GM12878 (cell line): ENCODE measurements at regions not wholly inside any gene's neighbourhood (a gene's known extent, or its start where the extent isn't known, plus 50 kb on each side); places are given as distances from the start of the nearest gene placed in this dataset.

Experiments used
- ATAC-seq: fragments of 200-7000 bp; cut with Tn5 transposase; 3 replicates; pipeline ENCODE4 v1.9.1; 2020; ENCODE audit warnings: mild to moderate bottlenecking, moderate library complexity
- BruUV-seq: library from RNA; stranded (reverse); fragments of 400-500 nt; replicated peaks from 2 replicates; lab custom pipeline; 2021; lab: Mats Ljungman, UMichigan
- CTCF ChIA-PET: fragments of 300-600 bp; sonication (Branson Sonifier 250); formaldehyde crosslinking; extraction: SDS; loops from one replicate; lab custom pipeline; 2021; ENCODE audit warnings: inconsistent platforms; lab: Yijun Ruan, JAX
- POLR2A ChIA-PET: fragments of 350-600 bp; formaldehyde crosslinking; extraction: SDS; loops from one replicate; lab custom pipeline; 2021; ENCODE audit warnings: inconsistent platforms; lab: Charles Lee
- RAD21 ChIA-PET: fragments of 300-600 bp; sonication (Branson Sonifier 250); formaldehyde crosslinking; loops from one replicate; lab custom pipeline; 2023; ENCODE audit warnings: antibody characterized with exemption; ENCODE audit not compliant: unreplicated experiment; lab: Charles Lee
- SMC1A ChIA-PET: fragments of 300-600 bp; sonication (Branson Sonifier 250); formaldehyde crosslinking; loops from one replicate; lab custom pipeline; 2023; ENCODE audit not compliant: unreplicated experiment, uncharacterized antibody; lab: Charles Lee
- DNase-seq: peaks from one replicate; pipeline ENCODE4 v3.0.0-alpha.2; 2011; ENCODE audit warnings: low read depth, low spot score
- FAIRE-seq: peaks from 3 replicates; lab custom pipeline; 2011; peaks lifted over from hg19 to GRCh38; lab: Jason Lieb, UNC
- H2AFZ ChIP-seq: 2 replicates; pipeline ENCODE4 v1.6.0; 2011; ENCODE audit warnings: low read depth, low read length, control low read depth; ENCODE audit not compliant: control insufficient read depth
- H3K27ac ChIP-seq: 2 replicates; pipeline ENCODE4 v1.5.1; 2011; ENCODE audit warnings: control low read depth; ENCODE audit not compliant: control insufficient read depth, insufficient read depth
- H3K27me3 ChIP-seq, 2 experiments: replicated peaks in 1 of 2; 2 replicates each; pipeline versions ENCODE4 v1.6.0 to v1.6.1; 2011; ENCODE audit warnings: low read length in 1 of 2; ENCODE audit not compliant: control insufficient read depth in 2 of 2, insufficient read depth in 2 of 2
- H3K36me3 ChIP-seq, 2 experiments: 2 replicates each; pipeline ENCODE4 v1.5.1; 2011; ENCODE audit warnings: low read length in 1 of 2; ENCODE audit not compliant: control insufficient read depth in 2 of 2, insufficient read depth in 2 of 2
- H3K4me1 ChIP-seq: 2 replicates; pipeline ENCODE4 v1.6.1; 2011; ENCODE audit warnings: mild to moderate bottlenecking, low read length, moderate library complexity, mixed read lengths; ENCODE audit not compliant: control insufficient read depth, insufficient read depth
- H3K4me2 ChIP-seq: 2 replicates; pipeline ENCODE4 v1.6.0; 2011; ENCODE audit warnings: control low read depth; ENCODE audit not compliant: control insufficient read depth, insufficient read depth
- H3K4me3 ChIP-seq: fragments of 200-600 bp; sonication (generic); 2 replicates; pipeline ENCODE4 v1.5.1; 2016
- H3K79me2 ChIP-seq: 2 replicates; pipeline ENCODE4 v1.6.0; 2011; ENCODE audit warnings: low read length; ENCODE audit not compliant: control insufficient read depth, insufficient read depth
- H3K9ac ChIP-seq: 2 replicates; pipeline ENCODE4 v1.8.0; 2011; ENCODE audit warnings: low read length, control low read depth, mixed read lengths; ENCODE audit not compliant: control insufficient read depth, insufficient read depth
- H3K9me3 ChIP-seq: replicated peaks from 3 replicates; pipeline ENCODE4 v1.5.1; 2011; ENCODE audit warnings: mild to moderate bottlenecking, low read length; ENCODE audit not compliant: control insufficient read depth, insufficient read depth
- H4K20me1 ChIP-seq: 2 replicates; pipeline ENCODE4 v1.6.0; 2011; ENCODE audit not compliant: control insufficient read depth, insufficient read depth
- ATF2 ChIP-seq: IDR thresholded peaks from 2 replicates; pipeline ENCODE4 v1.6.1; 2012; ENCODE audit warnings: low read length, inconsistent platforms
- CHD2 ChIP-seq: IDR thresholded peaks from 2 replicates; pipeline ENCODE4 v1.6.1; 2011; ENCODE audit warnings: low read depth, low read length, improper control_type of control experiment, borderline replicate concordance
- E2F4 ChIP-seq: IDR thresholded peaks from 2 replicates; pipeline ENCODE4 v1.6.1; 2012; ENCODE audit warnings: low read depth, low read length, improper control_type of control experiment
- EED ChIP-seq: sonication (generic); IDR thresholded peaks from 2 replicates; pipeline ENCODE4 v1.6.1; 2016; ENCODE audit warnings: antibody characterized with exemption, low read depth
- MTA2 ChIP-seq: fragments of 450-650 bp; IDR thresholded peaks from 2 replicates; pipeline ENCODE4 v1.6.1; 2016; ENCODE audit warnings: low read depth, mild to moderate bottlenecking, moderate library complexity
- NFYB ChIP-seq: IDR thresholded peaks from 2 replicates; pipeline ENCODE4 v1.6.1; 2011; ENCODE audit warnings: low read depth, mild to moderate bottlenecking, low read length, improper control_type of control experiment, moderate library complexity; ENCODE audit not compliant: insufficient read depth
- NR2F1 ChIP-seq: fragments of 450-650 bp; conservative IDR thresholded peaks from 2 replicates; pipeline ENCODE4 v1.6.1; 2017; ENCODE audit warnings: mild to moderate bottlenecking
- PAX8 ChIP-seq: fragments of 450-650 bp; IDR thresholded peaks from 2 replicates; pipeline ENCODE4 v1.6.1; 2017; ENCODE audit warnings: mild to moderate bottlenecking, moderate library complexity
- WRNIP1 ChIP-seq: IDR thresholded peaks from 2 replicates; pipeline ENCODE4 v1.6.1; 2011; ENCODE audit warnings: low read depth, low read length, improper control_type of control experiment, borderline replicate concordance
- WGBS: methylation state at CpG from one replicate; pipeline ENCODE4 v1.1.6; 2016; ENCODE audit warnings: low lambda C conversion rate; ENCODE audit not compliant: insufficient replicate concordance, insufficient coverage; ENCODE audit errors: missing lambda C conversion rate; 5-methylcytosine and 5-hydroxymethylcytosine counted together
- in situ Hi-C: fragments of 300-500 bp; cut with MboI; formaldehyde crosslinking; loops from 9 replicates; pipeline ENCODE4 v1.14.3; 2018; ENCODE audit warnings: mixed read lengths
- intact Hi-C: fragments of 100-400 bp; cut with micrococcal nuclease; formaldehyde crosslinking; loops from one replicate; pipeline ENCODE4 v1.14.2; 2022; ENCODE audit not compliant: unreplicated experiment
- TF ChIP-seq, protein P1 (sequence below): fragments of 450-650 bp; IDR thresholded peaks from 2 replicates; pipeline ENCODE4 v1.6.1; 2017; ENCODE audit warnings: mild to moderate bottlenecking
- TF ChIP-seq, protein P2 (sequence below): fragments of 450-650 bp; IDR thresholded peaks from 2 replicates; pipeline ENCODE4 v1.6.1; 2018; ENCODE audit warnings: borderline replicate concordance, mild to moderate bottlenecking; ENCODE audit not compliant: partially characterized antibody
- TF ChIP-seq, protein P3 (sequence below), 3 experiments: IDR thresholded peaks in 2 of 3; conservative IDR thresholded peaks in 1 of 3; 2 replicates each; pipeline ENCODE4 v1.5.1; 2011; ENCODE audit warnings: low read depth in 3 of 3, low read length in 3 of 3, mild to moderate bottlenecking in 3 of 3, control low read depth in 2 of 3, moderate library complexity in 2 of 3, inconsistent platforms in 1 of 3, mixed read lengths in 1 of 3; ENCODE audit not compliant: control insufficient read depth in 2 of 3, insufficient read depth in 1 of 3; ENCODE audit errors: extremely low read depth in 1 of 3

DNA sequence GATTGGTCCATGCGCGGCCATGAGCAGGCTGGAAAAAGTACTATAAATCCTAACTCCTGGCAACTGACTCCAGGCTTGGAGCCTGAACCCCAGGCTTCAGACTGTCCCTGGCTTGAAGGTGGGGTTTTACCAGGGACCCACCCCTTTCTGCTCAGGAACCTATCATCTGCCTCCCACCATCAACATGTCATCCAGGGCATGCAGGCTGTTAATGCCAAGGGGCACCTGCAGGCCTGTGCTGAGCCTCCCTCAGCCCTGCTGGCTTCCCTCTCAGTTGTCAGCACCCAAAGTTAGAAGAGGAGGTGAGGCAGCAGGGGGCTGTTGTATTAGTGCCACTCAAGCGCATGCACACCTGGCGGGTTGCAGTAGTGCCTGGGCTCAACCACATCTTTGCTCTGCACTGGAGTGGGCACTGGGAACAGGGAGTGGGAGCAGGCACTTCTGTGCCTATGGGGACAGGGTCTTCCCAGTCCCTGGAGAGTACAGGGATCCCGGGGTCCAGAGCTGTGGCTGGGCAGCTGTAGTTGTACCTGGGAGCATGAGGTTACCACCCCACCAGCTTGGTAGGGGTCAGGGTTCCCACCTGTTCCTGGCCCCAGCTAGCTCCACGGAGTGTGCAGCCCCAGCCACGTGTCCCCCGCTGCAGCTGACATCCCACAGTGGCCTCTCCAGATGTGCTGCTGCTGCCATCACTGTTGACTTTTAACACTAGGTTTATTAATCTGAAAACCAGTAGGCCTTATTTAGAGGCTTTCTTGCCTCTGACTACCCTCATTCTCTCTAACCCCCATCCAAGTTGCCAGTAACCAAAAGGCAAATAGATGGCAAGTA, 306.2 kb upstream of the RIOK2 start:
- BruUV-seq = no TSS peak
- H2AFZ ChIP-seq = no peak overlapping the region
- H3K4me2 ChIP-seq = no peak overlapping the region
- no peak overlapping the region for H3K9ac ChIP-seq
- no peak overlapping the region for H3K27ac ChIP-seq
- whole genome bisulfite sequencing = 74% methylated on average over 8 of the region's 8 CpGs
- H3K9me3 ChIP-seq = peaks cover 3% of the 10 kb centered on the region; the same call in 1 of the 3 replicates
- ChIA-PET CTCF (interaction anchor here (1.0 kb wide), 1 partner anchor 153 kb away, joined by 3 read pairs; no protein-coding TSS in a partner anchor), SMC1A (interaction anchor here (1.0 to 2.1 kb wide), 3 partner anchors 9 to 45 kb away, joined by 4 to 10 read pairs (median 6); no protein-coding TSS in a partner anchor), POLR2A (no interaction called here), RAD21 (no interaction called here)
- FAIRE-seq (no peak), ATAC-seq (no peak), DNase-seq (no peak)
- H3K36me3 ChIP-seq = no peaks in the 10 kb centered on the region
- no peak overlapping the region for H3K4me3 ChIP-seq
- H3K4me1 ChIP-seq = no peaks in the 10 kb centered on the region
- no peaks in the 10 kb centered on the region for H3K27me3 ChIP-seq
- intact Hi-C loops = no loop called here
- no peaks in the 10 kb centered on the region for H4K20me1 ChIP-seq
- in situ Hi-C loops = no loop called here
- H3K79me2 ChIP-seq = no peaks in the 10 kb centered on the region
- TF ChIP-seq CHD2 (no peak), WRNIP1 (no peak), EED (no peak), E2F4 (no peak), MTA2 (no peak), NR2F1 (no peak), NFYB (no peak), PAX8 (no peak), ATF2 (no peak)
- TF ChIP-seq, protein P1, sequence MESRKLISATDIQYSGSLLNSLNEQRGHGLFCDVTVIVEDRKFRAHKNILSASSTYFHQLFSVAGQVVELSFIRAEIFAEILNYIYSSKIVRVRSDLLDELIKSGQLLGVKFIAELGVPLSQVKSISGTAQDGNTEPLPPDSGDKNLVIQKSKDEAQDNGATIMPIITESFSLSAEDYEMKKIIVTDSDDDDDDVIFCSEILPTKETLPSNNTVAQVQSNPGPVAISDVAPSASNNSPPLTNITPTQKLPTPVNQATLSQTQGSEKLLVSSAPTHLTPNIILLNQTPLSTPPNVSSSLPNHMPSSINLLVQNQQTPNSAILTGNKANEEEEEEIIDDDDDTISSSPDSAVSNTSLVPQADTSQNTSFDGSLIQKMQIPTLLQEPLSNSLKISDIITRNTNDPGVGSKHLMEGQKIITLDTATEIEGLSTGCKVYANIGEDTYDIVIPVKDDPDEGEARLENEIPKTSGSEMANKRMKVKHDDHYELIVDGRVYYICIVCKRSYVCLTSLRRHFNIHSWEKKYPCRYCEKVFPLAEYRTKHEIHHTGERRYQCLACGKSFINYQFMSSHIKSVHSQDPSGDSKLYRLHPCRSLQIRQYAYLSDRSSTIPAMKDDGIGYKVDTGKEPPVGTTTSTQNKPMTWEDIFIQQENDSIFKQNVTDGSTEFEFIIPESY = no peak
- TF ChIP-seq, protein P2, sequence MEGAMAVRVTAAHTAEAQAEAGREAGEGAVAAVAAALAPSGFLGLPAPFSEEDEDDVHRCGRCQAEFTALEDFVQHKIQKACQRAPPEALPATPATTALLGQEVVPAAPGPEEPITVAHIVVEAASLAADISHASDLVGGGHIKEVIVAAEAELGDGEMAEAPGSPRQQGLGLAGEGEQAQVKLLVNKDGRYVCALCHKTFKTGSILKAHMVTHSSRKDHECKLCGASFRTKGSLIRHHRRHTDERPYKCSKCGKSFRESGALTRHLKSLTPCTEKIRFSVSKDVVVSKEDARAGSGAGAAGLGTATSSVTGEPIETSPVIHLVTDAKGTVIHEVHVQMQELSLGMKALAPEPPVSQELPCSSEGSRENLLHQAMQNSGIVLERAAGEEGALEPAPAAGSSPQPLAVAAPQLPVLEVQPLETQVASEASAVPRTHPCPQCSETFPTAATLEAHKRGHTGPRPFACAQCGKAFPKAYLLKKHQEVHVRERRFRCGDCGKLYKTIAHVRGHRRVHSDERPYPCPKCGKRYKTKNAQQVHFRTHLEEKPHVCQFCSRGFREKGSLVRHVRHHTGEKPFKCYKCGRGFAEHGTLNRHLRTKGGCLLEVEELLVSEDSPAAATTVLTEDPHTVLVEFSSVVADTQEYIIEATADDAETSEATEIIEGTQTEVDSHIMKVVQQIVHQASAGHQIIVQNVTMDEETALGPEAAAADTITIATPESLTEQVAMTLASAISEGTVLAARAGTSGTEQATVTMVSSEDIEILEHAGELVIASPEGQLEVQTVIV = no peak
- TF ChIP-seq, protein P3, sequence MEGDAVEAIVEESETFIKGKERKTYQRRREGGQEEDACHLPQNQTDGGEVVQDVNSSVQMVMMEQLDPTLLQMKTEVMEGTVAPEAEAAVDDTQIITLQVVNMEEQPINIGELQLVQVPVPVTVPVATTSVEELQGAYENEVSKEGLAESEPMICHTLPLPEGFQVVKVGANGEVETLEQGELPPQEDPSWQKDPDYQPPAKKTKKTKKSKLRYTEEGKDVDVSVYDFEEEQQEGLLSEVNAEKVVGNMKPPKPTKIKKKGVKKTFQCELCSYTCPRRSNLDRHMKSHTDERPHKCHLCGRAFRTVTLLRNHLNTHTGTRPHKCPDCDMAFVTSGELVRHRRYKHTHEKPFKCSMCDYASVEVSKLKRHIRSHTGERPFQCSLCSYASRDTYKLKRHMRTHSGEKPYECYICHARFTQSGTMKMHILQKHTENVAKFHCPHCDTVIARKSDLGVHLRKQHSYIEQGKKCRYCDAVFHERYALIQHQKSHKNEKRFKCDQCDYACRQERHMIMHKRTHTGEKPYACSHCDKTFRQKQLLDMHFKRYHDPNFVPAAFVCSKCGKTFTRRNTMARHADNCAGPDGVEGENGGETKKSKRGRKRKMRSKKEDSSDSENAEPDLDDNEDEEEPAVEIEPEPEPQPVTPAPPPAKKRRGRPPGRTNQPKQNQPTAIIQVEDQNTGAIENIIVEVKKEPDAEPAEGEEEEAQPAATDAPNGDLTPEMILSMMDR (IDR thresholded peaks at IDR 0.05 in 2 of 3, conservative IDR thresholded peaks at IDR 0.05 in 1 of 3; ENCODE audit: control insufficient read depth in 2 of 3, extremely low read depth in 1 of 3, insufficient read depth in 1 of 3, low read depth in 3 of 3, low read length in 3 of 3) = no peak
